HL-60 (cell line): ENCODE measurements at regions not wholly inside any gene's neighbourhood (a gene's known extent, or its start where the extent isn't known, plus 50 kb on each side); places are given as distances from the start of the nearest gene placed in this dataset.

Source experiments
- CTCF ChIP-seq: IDR thresholded peaks from one replicate; pipeline ENCODE4 v1.5.1; 2011; ENCODE audit warnings: low read length, control low read depth, inconsistent platforms; ENCODE audit not compliant: insufficient read depth
- POLR2AphosphoS5 ChIP-seq: IDR thresholded peaks from 2 replicates; pipeline ENCODE4 v1.6.1; 2012; ENCODE audit warnings: low read depth

- TF ChIP-seq POLR2AphosphoS5 = no peak
- no peak for TF ChIP-seq CTCF
Measured at GRCh38 chr6:104306211-104306610, 553.5 kb downstream of the HACE1 start.
